AG09319 (cell line): ENCODE measurements at regions not wholly inside any gene's neighbourhood (a gene's known extent, or its start where the extent isn't known, plus 50 kb on each side); places are given as distances from the start of the nearest gene placed in this dataset.

Source experiments
- DNase-seq: peaks from one replicate; pipeline ENCODE4 v3.0.0-alpha.2; 2010; ENCODE audit warnings: low read depth; ENCODE audit errors: extremely low read depth
- TF ChIP-seq, protein P1 (sequence below): IDR thresholded peaks from 2 replicates; pipeline ENCODE4 v1.5.1; 2011; ENCODE audit warnings: low read depth, mild to moderate bottlenecking, inconsistent platforms, low read length, moderate library complexity

DNA sequence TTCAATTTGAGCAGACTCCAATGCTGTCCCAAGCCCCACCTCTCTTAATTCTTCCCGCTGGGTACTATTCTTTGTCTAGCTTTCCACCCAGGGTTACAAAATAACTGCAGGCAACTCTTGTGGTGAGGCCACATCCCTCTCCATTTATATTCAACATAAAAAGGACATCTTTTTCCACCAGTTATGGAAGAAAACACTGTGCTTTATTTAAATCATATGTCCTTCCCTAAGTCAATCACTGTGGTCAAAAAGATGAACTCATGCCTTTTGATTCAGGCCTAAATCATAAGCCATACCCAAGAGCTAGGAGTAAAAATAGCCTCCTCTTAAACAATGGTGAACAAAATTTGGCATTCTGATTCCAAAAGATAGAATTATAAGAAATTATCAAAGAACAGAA lies 386.0 kb downstream of the SEMA3D start:
- DNase-seq: no peak
- TF ChIP-seq, protein P1, sequence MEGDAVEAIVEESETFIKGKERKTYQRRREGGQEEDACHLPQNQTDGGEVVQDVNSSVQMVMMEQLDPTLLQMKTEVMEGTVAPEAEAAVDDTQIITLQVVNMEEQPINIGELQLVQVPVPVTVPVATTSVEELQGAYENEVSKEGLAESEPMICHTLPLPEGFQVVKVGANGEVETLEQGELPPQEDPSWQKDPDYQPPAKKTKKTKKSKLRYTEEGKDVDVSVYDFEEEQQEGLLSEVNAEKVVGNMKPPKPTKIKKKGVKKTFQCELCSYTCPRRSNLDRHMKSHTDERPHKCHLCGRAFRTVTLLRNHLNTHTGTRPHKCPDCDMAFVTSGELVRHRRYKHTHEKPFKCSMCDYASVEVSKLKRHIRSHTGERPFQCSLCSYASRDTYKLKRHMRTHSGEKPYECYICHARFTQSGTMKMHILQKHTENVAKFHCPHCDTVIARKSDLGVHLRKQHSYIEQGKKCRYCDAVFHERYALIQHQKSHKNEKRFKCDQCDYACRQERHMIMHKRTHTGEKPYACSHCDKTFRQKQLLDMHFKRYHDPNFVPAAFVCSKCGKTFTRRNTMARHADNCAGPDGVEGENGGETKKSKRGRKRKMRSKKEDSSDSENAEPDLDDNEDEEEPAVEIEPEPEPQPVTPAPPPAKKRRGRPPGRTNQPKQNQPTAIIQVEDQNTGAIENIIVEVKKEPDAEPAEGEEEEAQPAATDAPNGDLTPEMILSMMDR: no peak

DNA sequence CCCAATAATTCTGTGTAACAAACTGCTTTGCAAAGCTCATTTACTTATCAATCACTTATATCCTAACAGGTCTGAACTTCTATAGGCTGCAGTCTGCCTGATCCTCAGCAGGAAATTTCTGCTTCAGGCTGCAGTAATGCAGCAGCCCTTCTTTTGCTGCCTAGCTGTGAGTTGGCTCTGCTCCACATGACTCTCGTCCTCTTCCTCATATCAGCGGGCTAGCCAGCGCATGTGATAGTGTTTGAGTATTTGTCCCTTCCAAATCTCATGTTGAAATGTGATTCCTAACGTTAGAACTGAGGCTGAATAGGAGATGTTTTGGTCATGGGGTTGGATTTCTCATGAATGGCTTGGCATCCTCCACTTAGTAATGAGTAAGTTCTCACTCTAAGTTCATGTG lies 387.8 kb downstream of the SEMA3D start:
- TF ChIP-seq, protein P1: no peak
- DNase-seq: no peak

DNA sequence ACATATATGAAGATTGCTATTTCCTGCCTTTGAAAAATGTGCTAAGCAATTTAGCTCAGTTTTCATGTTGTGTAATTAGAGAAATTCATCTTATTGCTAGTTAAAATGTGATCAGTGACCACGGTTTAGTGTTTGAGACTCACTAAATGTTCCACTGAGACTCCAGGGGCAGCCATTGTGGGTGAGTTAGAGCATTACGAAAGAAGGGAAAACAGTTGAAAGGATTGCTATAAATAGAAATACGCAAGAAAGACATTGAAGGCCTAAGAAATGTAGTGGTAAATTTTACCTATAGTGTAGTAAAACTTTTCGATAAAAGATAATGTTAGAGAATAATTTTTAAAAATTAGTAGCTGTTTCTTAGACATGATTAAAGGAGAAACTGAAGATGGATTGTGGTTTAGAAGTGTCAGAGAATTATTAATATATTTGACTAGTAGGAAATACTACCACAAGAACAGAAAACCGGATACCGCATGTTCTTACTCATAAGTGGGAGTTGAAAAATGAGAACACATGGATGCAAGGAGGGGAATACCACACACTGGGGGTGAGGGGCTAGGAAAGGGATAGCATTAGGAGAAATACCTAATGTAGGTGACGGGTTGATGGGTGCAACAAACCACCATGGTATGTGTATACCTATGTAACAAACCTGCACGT lies 394.5 kb downstream of the SEMA3D start:
- TF ChIP-seq, protein P1: no peak
- DNase-seq: no peak

DNA sequence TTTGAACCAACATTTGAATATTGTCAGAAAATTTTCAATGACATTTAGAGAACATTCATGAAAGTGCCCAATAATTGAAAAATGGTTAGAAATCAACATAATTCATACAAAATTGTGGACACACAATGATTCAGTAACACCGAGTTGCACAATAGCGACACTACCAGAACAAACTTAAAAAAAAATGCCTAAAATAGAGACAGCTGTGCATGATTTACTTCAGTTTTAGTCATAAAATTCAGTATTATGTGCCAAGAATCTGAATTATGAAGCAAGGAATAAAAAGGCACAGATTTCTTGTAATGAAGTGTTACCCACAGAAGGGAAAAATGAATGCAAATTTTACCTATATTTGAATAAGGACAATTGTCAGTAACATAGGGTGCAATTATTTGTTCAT lies 396.0 kb downstream of the SEMA3D start:
- peak; percentile 53 for DNase-seq
- TF ChIP-seq, protein P1: no peak

DNA sequence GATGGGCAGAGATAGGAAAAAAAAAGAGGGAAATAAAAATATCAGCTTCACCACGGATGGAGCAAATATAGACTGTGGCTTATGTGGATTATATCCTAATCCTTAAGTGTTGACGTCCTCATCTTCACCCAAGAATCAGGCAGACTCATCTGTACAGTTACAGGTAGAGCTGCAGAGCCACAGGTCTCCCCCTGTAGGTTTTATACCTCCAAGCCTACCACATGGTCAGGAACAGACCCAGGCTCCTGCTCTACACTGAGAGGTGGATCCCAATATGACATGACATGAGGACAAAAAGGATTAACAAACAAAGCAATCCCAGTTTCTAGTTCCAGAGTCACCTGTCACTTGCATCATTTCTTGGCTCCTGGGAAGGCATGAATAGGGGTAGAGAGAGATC lies 400.8 kb downstream of the SEMA3D start:
- DNase-seq: no peak
- TF ChIP-seq, protein P1: no peak

DNA sequence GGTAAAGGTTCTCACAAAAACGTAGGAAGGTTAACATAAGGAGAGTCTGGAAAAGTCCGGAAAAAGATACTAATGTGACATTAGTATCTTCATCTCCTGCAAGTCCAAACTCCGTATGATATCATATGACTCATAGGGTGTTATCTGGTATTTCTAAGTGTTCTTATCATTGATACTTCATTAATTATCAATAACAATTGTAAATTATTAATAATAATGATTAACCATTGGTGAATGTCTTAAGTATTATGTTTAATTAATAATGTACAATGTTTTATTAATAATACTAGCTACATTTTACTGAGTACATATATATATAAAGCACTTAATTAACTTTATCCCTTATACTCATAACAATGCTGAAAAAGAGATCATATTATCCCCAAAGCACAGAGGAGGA lies 402.4 kb downstream of the SEMA3D start:
- TF ChIP-seq, protein P1: no peak
- DNase-seq: no peak

DNA sequence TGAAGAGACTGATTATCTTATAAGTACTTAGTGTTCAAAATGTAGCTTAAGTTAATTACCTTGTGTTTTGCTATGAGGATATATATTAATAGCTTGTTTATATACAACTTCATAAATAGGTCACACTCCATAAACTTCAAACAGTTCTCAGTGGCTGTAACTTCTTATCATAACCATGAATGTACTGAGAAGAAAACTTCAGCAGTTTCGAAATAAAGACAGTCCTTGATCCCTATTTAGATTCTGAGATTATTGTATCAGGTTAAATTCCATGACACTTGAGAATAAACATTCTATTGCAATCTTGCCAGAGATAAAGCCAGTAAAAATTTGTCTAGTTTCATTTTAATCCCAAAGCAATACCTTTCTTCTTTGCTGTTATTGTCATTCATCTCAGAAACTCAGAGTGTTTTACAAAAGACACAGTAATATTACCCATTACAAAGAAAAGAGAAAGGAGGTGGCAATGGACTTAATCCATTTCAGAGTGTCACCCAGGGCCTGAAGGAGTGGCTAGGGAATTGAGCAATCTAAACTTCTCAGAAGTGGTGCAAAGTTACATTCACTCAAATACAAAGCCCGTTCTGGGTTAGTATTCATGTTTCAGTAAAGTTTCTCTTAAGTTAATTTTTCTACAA lies 403.6 kb downstream of the SEMA3D start:
- TF ChIP-seq, protein P1: no peak
- peak; percentile 12 for DNase-seq
